ENCODE measurements at regions not wholly inside any gene's neighbourhood (a gene's known extent, or its start where the extent isn't known, plus 50 kb on each side); places are given as distances from the start of the nearest gene placed in this dataset.

- DNase-seq (ENCODE audit: low spot score) = no peak
- peaks cover 18% of the 10 kb centered on the region for H3K4me1 ChIP-seq (ENCODE audit: insufficient read depth, low read length, poor library complexity, severe bottlenecking)
- TF ChIP-seq EZH2 (IDR thresholded peaks at IDR 0.05; ENCODE audit: borderline replicate concordance, low read depth, low read length, poor library complexity, severe bottlenecking) (no peak), CTCF (conservative IDR thresholded peaks at IDR 0.05; ENCODE audit: low read depth, low read length) (no peak)
- no peaks in the 10 kb centered on the region for H3K27me3 ChIP-seq (replicated peaks; ENCODE audit: insufficient read depth, low read depth, low read length, poor library complexity)
- no TSS peak for BruUV-seq (replicated peaks)
- ChIA-PET CTCF (no interaction called here), POLR2A (ENCODE audit: low non-redundant PET) (no interaction called here)
- intact Hi-C loops (cut with micrococcal nuclease; ENCODE audit: unreplicated experiment) = loop anchor here (10.0 kb wide), 1 partner anchor 209 kb away; the partner anchor contains the start of gene SOX9
- H3K36me3 ChIP-seq (ENCODE audit: insufficient read depth, low read length, poor library complexity, severe bottlenecking) = no peaks in the 10 kb centered on the region
- no peak overlapping the region for H3K4me3 ChIP-seq (ENCODE audit: low read depth, low read length, poor library complexity, severe bottlenecking)
- no peaks in the 10 kb centered on the region for H3K9me3 ChIP-seq (ENCODE audit: low read depth, low read length, poor library complexity, severe bottlenecking)
- no peak overlapping the region for H3K27ac ChIP-seq (ENCODE audit: low read depth, low read length, poor library complexity, severe bottlenecking)
These were observed 212.8 kb downstream of the SOX9 start for GRCh38 chr17:72333570-72333969.

- POLR2A ChIA-PET (ENCODE audit: low non-redundant PET) = no interaction called here
- no peak for DNase-seq (ENCODE audit: low spot score)
These were observed 213.4 kb downstream of the SOX9 start for GRCh38 chr17:72334205-72334604.

GRCh38 chr17:72336026-72336803 lies 215.4 kb downstream of the SOX9 start:
- POLR2A ChIA-PET (ENCODE audit: low non-redundant PET) = no interaction called here
- intact Hi-C loops (cut with micrococcal nuclease; ENCODE audit: unreplicated experiment) = loop anchor here (10.0 kb wide), 1 partner anchor 211 kb away; the partner anchor contains the start of gene SOX9
- peaks cover 33% of the 10 kb centered on the region for H3K4me1 ChIP-seq (ENCODE audit: insufficient read depth, low read length, poor library complexity, severe bottlenecking)
- TF ChIP-seq CTCF (conservative IDR thresholded peaks at IDR 0.05; ENCODE audit: low read depth, low read length) (no peak), EZH2 (IDR thresholded peaks at IDR 0.05; ENCODE audit: borderline replicate concordance, low read depth, low read length, poor library complexity, severe bottlenecking) (no peak)
- no TSS peak for BruUV-seq (replicated peaks)
- CTCF ChIA-PET = no interaction called here
- no peaks in the 10 kb centered on the region for H3K9me3 ChIP-seq (ENCODE audit: low read depth, low read length, poor library complexity, severe bottlenecking)
- H3K4me3 ChIP-seq (ENCODE audit: low read depth, low read length, poor library complexity, severe bottlenecking) = no peak overlapping the region
- no peaks in the 10 kb centered on the region for H3K27me3 ChIP-seq (replicated peaks; ENCODE audit: insufficient read depth, low read depth, low read length, poor library complexity)
- no peaks in the 10 kb centered on the region for H3K36me3 ChIP-seq (ENCODE audit: insufficient read depth, low read length, poor library complexity, severe bottlenecking)
- peak; percentile 14 for DNase-seq (ENCODE audit: low spot score)
- no peak overlapping the region for H3K27ac ChIP-seq (ENCODE audit: low read depth, low read length, poor library complexity, severe bottlenecking)

More at GRCh38 chr17:72334205-72334604, 213.4 kb downstream of the SOX9 start:
- Histone ChIP-seq H3K27me3 (replicated peaks; ENCODE audit: insufficient read depth, low read depth, low read length, poor library complexity) (no peaks in the 10 kb centered on the region), H3K36me3 (ENCODE audit: insufficient read depth, low read length, poor library complexity, severe bottlenecking) (no peaks in the 10 kb centered on the region), H3K27ac (ENCODE audit: low read depth, low read length, poor library complexity, severe bottlenecking) (no peak overlapping the region), H3K4me3 (ENCODE audit: low read depth, low read length, poor library complexity, severe bottlenecking) (no peak overlapping the region), H3K4me1 (ENCODE audit: insufficient read depth, low read length, poor library complexity, severe bottlenecking) (peaks cover 24% of the 10 kb centered on the region), H3K9me3 (ENCODE audit: low read depth, low read length, poor library complexity, severe bottlenecking) (no peaks in the 10 kb centered on the region)
- CTCF ChIA-PET = no interaction called here
- TF ChIP-seq EZH2 (IDR thresholded peaks at IDR 0.05; ENCODE audit: borderline replicate concordance, low read depth, low read length, poor library complexity, severe bottlenecking) = no peak
- no peak for TF ChIP-seq CTCF (conservative IDR thresholded peaks at IDR 0.05; ENCODE audit: low read depth, low read length)
- intact Hi-C loops (cut with micrococcal nuclease; ENCODE audit: unreplicated experiment) = loop anchor here (10.0 kb wide), 1 partner anchor 209 kb away; the partner anchor contains the start of gene SOX9
- no TSS peak for BruUV-seq (replicated peaks)

Data from A673 (cell line).